MM.1S (cell line): ENCODE measurements at regions not wholly inside any gene's neighbourhood (a gene's known extent, or its start where the extent isn't known, plus 50 kb on each side); places are given as distances from the start of the nearest gene placed in this dataset.

ENCODE experiments used
- DNase-seq: peaks from one replicate; pipeline ENCODE4 v3.0.0-alpha.2; 2015
- H2AFZ ChIP-seq: fragments of 300-600 bp; sonication (generic); 2 replicates; pipeline ENCODE4 v1.6.0; 2016; ENCODE audit warnings: antibody characterized with exemption, low read length
- H3F3A ChIP-seq: fragments of 300-600 bp; sonication (generic); 2 replicates; pipeline ENCODE4 v1.6.1; 2016; ENCODE audit warnings: mild to moderate bottlenecking, antibody characterized with exemption, low read length, moderate library complexity, mixed read lengths; ENCODE audit not compliant: insufficient read depth
- H3K27ac ChIP-seq: fragments of 300-600 bp; sonication (generic); 2 replicates; pipeline ENCODE4 v1.5.1; 2016; ENCODE audit warnings: mild to moderate bottlenecking, low read length
- H3K27me3 ChIP-seq: fragments of 300-600 bp; sonication (generic); replicated peaks from 2 replicates; pipeline ENCODE4 v1.6.0; 2016; ENCODE audit warnings: low read length; ENCODE audit not compliant: insufficient read depth
- H3K36me3 ChIP-seq: fragments of 300-600 bp; sonication (generic); replicated peaks from 2 replicates; pipeline ENCODE4 v1.6.1; 2016; ENCODE audit warnings: mild to moderate bottlenecking, low read length, mixed read lengths; ENCODE audit not compliant: insufficient read depth
- H3K4me1 ChIP-seq: fragments of 300-600 bp; sonication (generic); 2 replicates; pipeline ENCODE4 v1.6.1; 2016; ENCODE audit warnings: low read length, mixed read lengths
- H3K4me2 ChIP-seq: fragments of 300-600 bp; sonication (generic); 2 replicates; pipeline ENCODE4 v1.6.0; 2016; ENCODE audit warnings: low read depth, low read length
- H3K4me3 ChIP-seq: fragments of 300-600 bp; sonication (generic); 2 replicates; pipeline ENCODE4 v1.5.1; 2016; ENCODE audit warnings: low read length, mixed read lengths
- H3K79me2 ChIP-seq: fragments of 300-600 bp; sonication (generic); 2 replicates; pipeline ENCODE4 v1.6.1; 2016; ENCODE audit warnings: mixed run types, low read length, mixed read lengths
- H3K9ac ChIP-seq: fragments of 300-600 bp; sonication (generic); 2 replicates; pipeline ENCODE4 v1.6.1; 2016; ENCODE audit warnings: low read length, mixed read lengths
- H3K9me2 ChIP-seq: fragments of 300-600 bp; sonication (generic); replicated peaks from 2 replicates; pipeline ENCODE4 v1.6.1; 2016; ENCODE audit warnings: mild to moderate bottlenecking, low read length, mixed read lengths; ENCODE audit not compliant: insufficient read depth
- H3K9me3 ChIP-seq: fragments of 300-600 bp; sonication (generic); replicated peaks from 2 replicates; pipeline ENCODE4 v1.6.1; 2016; ENCODE audit warnings: mild to moderate bottlenecking, low read length, mixed read lengths; ENCODE audit not compliant: insufficient read depth
- H4K20me1 ChIP-seq: fragments of 300-600 bp; sonication (generic); 2 replicates; pipeline ENCODE4 v1.6.1; 2016; ENCODE audit warnings: mild to moderate bottlenecking, low read length, moderate library complexity, mixed read lengths; ENCODE audit not compliant: insufficient read depth
- EZH2 ChIP-seq: fragments of 300-600 bp; sonication (generic); optimal IDR thresholded peaks from 2 replicates; pipeline ENCODE3; 2017; ENCODE audit warnings: low read depth, mild to moderate bottlenecking, antibody characterized with exemption, low read length, mixed read lengths
- EZH2phosphoT487 ChIP-seq: fragments of 300-600 bp; sonication (generic); IDR thresholded peaks from 2 replicates; pipeline ENCODE4 v1.6.1; 2018; ENCODE audit warnings: antibody characterized with exemption, low read length
- TF ChIP-seq, protein P1 (sequence below): fragments of 300-600 bp; sonication (generic); IDR thresholded peaks from 2 replicates; pipeline ENCODE4 v1.5.1; 2016; ENCODE audit warnings: antibody characterized with exemption, low read length, mixed read lengths

DNA sequence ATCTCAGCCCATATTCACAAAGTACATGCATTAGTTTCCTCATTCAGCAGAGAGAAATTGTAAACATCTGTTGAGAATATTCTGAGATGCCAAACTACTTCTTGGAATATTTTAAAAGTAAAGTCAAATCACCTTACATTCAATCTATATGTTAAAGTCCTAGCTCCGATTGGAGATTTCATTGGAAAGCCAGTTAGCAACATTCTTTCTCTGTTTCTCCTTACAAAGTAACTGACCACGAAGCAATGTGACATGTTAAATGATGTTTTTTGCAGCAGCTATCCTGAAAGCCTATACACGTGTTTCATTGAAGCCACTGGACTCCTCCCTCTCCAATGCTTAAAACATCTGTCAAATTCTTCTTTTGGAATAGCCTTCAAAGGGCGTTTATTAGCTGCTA lies 379.1 kb upstream of the CCNH start:
- Histone ChIP-seq H3K36me3 (no peaks in the 10 kb centered on the region), H3F3A (no peaks in the 10 kb centered on the region), H3K9me3 (no peaks in the 10 kb centered on the region), H2AFZ (no peak overlapping the region), H3K9me2 (no peaks in the 10 kb centered on the region), H3K4me2 (no peak overlapping the region), H3K4me1 (no peaks in the 10 kb centered on the region), H4K20me1 (no peaks in the 10 kb centered on the region), H3K9ac (no peak overlapping the region), H3K4me3 (no peak overlapping the region), H3K27me3 (no peaks in the 10 kb centered on the region), H3K27ac (no peak overlapping the region), H3K79me2 (no peaks in the 10 kb centered on the region)
- TF ChIP-seq EZH2 (no peak), EZH2phosphoT487 (no peak)
- no peak for DNase-seq

DNA sequence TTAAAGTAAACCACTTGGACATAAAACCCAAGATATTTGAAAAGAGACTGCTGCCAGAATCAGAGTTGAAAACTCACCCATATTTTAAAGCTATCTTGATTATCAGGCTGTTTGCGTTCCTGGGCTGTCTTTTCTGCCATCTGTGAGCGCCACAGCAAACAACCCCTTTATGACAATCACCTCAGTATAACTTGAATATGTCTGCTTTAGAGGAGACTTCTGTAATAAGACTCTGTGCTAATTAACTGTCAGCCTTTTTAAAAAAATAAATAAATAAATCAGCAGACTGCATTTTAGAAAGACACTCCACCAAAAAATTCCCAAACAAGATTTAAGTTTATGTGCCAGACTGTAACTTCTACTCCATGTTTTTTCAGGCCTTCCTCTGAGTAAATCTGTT lies 375.7 kb upstream of the CCNH start:
- no peak overlapping the region for H3K9ac ChIP-seq
- no peak for TF ChIP-seq EZH2phosphoT487
- no peak for TF ChIP-seq EZH2
- TF ChIP-seq, protein P1, sequence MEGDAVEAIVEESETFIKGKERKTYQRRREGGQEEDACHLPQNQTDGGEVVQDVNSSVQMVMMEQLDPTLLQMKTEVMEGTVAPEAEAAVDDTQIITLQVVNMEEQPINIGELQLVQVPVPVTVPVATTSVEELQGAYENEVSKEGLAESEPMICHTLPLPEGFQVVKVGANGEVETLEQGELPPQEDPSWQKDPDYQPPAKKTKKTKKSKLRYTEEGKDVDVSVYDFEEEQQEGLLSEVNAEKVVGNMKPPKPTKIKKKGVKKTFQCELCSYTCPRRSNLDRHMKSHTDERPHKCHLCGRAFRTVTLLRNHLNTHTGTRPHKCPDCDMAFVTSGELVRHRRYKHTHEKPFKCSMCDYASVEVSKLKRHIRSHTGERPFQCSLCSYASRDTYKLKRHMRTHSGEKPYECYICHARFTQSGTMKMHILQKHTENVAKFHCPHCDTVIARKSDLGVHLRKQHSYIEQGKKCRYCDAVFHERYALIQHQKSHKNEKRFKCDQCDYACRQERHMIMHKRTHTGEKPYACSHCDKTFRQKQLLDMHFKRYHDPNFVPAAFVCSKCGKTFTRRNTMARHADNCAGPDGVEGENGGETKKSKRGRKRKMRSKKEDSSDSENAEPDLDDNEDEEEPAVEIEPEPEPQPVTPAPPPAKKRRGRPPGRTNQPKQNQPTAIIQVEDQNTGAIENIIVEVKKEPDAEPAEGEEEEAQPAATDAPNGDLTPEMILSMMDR: no peak
- no peaks in the 10 kb centered on the region for H3K27me3 ChIP-seq
- no peak overlapping the region for H3K4me3 ChIP-seq
- H3K9me3 ChIP-seq: no peaks in the 10 kb centered on the region
- no peak overlapping the region for H3K4me2 ChIP-seq
- peaks cover 3% of the 10 kb centered on the region; the same call in 1 of the 2 replicates for H3K4me1 ChIP-seq
- H3K9me2 ChIP-seq: no peaks in the 10 kb centered on the region
- H3F3A ChIP-seq: no peaks in the 10 kb centered on the region
- no peak overlapping the region for H3K27ac ChIP-seq
- H3K36me3 ChIP-seq: no peaks in the 10 kb centered on the region
- no peak for DNase-seq
- H3K79me2 ChIP-seq: no peaks in the 10 kb centered on the region
- no peak overlapping the region for H2AFZ ChIP-seq
- no peaks in the 10 kb centered on the region for H4K20me1 ChIP-seq

DNA sequence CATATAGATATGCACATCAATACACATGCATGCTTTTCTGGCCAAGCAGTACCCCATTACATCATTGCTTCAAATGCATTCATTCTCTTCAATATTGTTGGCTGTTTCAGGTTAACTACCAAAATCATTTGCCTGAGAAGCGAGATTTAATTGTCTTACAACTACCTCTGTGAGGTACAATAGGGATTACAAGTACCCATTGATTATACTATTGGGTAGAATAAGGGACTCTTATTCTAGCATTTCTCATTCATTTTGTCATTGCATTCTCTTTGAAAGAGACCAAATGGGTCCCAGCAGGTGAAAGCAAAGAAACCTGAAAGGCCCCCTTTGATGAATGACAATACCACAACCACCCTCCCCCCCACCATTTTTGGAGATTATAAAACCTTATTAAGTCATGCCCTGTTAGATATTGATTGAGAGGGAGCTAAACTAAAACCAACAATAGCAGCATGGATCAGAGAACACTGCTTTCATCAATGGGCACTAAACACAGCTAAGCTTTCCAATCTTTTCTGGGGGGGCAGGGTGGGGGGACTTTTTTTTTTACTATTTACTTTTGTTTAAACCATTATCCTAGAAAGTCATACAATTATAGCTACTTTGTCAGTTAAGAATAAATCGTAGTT lies 375.0 kb upstream of the CCNH start:
- no peak overlapping the region for H3K9ac ChIP-seq
- H3K4me1 ChIP-seq: peaks cover 3% of the 10 kb centered on the region; the same call in 1 of the 2 replicates
- H3K79me2 ChIP-seq: no peaks in the 10 kb centered on the region
- H3K9me3 ChIP-seq: no peaks in the 10 kb centered on the region
- H3K4me2 ChIP-seq: no peak overlapping the region
- no peaks in the 10 kb centered on the region for H3F3A ChIP-seq
- no peaks in the 10 kb centered on the region for H3K36me3 ChIP-seq
- H3K9me2 ChIP-seq: no peaks in the 10 kb centered on the region
- DNase-seq: no peak
- no peaks in the 10 kb centered on the region for H3K27me3 ChIP-seq
- H4K20me1 ChIP-seq: no peaks in the 10 kb centered on the region
- TF ChIP-seq, protein P1: no peak
- TF ChIP-seq EZH2: no peak
- no peak for TF ChIP-seq EZH2phosphoT487
- H3K27ac ChIP-seq: no peak overlapping the region
- no peak overlapping the region for H3K4me3 ChIP-seq
- H2AFZ ChIP-seq: no peak overlapping the region

DNA sequence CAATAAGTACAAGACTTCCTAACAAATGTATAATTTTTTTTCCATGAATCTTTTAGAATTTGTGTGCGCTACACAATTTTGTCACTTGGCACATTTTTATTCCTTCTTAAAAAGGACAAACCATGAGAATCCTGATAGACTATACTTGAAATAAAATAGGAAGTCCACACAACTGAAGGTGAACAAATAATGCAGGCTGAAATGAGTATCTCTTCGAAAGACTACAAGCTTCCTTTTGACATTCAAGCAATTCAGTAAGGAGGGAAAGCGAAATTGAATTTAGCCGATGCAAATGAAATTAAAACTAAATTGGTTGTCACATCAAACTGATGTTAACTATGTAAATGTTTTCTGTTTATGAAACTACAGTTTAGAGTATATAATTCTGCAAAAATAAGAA lies 374.4 kb upstream of the CCNH start:
- Histone ChIP-seq H3F3A (no peaks in the 10 kb centered on the region), H4K20me1 (no peaks in the 10 kb centered on the region), H3K4me1 (peaks cover 3% of the 10 kb centered on the region; the same call in 1 of the 2 replicates), H3K9me3 (no peaks in the 10 kb centered on the region), H3K9ac (no peak overlapping the region), H3K27ac (no peak overlapping the region), H3K4me2 (no peak overlapping the region), H3K36me3 (no peaks in the 10 kb centered on the region), H2AFZ (no peak overlapping the region), H3K4me3 (no peak overlapping the region), H3K79me2 (no peaks in the 10 kb centered on the region), H3K9me2 (no peaks in the 10 kb centered on the region), H3K27me3 (no peaks in the 10 kb centered on the region)
- DNase-seq: no peak
- no peak for TF ChIP-seq EZH2phosphoT487
- TF ChIP-seq, protein P1: no peak
- no peak for TF ChIP-seq EZH2
